Astrocyte of the spinal cord (primary cell): ENCODE measurements at regions not wholly inside any gene's neighbourhood (a gene's known extent, or its start where the extent isn't known, plus 50 kb on each side); places are given as distances from the start of the nearest gene placed in this dataset.

Experiments
- DNase-seq: peaks from one replicate; pipeline ENCODE4 v3.0.0; 2011; ENCODE audit warnings: low read depth, low spot score
- H3K4me3 ChIP-seq: 2 replicates; pipeline ENCODE4 v1.5.1; 2011; ENCODE audit warnings: low read depth, mild to moderate bottlenecking, low read length, moderate library complexity
- CTCF ChIP-seq: IDR thresholded peaks from 2 replicates; pipeline ENCODE4 v1.5.1; 2012; ENCODE audit warnings: low read depth, mild to moderate bottlenecking, low read length, inconsistent platforms
- in situ Hi-C: cut with HindIII; loops from 2 replicates; pipeline ENCODE4 v1.10.0; 2017; ENCODE audit warnings: low sequenced_read_pairs

GRCh38 chr20:22490287-22491193 lies 93.8 kb downstream of the FOXA2 start:
- H3K4me3 ChIP-seq, result no peak overlapping the region
- in situ Hi-C loops, result no loop called here
- DNase-seq, result no peak
- no peak for TF ChIP-seq CTCF

- no peak for TF ChIP-seq CTCF
- no peak overlapping the region for H3K4me3 ChIP-seq
- no peak for DNase-seq
- in situ Hi-C loops, result no loop called here
Measured at GRCh38 chr20:22489626-22490286, 94.6 kb downstream of the FOXA2 start.

GRCh38 chr20:22480336-22480735 lies 104.0 kb downstream of the FOXA2 start:
- H3K4me3 ChIP-seq, result no peak overlapping the region
- in situ Hi-C loops, result no loop called here
- no peak for TF ChIP-seq CTCF
- DNase-seq, result no peak

GRCh38 chr20:22475662-22476061 lies 108.7 kb downstream of the FOXA2 start:
- TF ChIP-seq CTCF, result no peak
- H3K4me3 ChIP-seq, result no peak overlapping the region
- in situ Hi-C loops, result no loop called here
- DNase-seq, result no peak

- no peak for TF ChIP-seq CTCF
- no peak overlapping the region for H3K4me3 ChIP-seq
- in situ Hi-C loops, result no loop called here
- no peak for DNase-seq
Measured at GRCh38 chr20:22474224-22474623, 110.1 kb downstream of the FOXA2 start.

- DNase-seq, result no peak
- TF ChIP-seq CTCF, result no peak
- in situ Hi-C loops, result no loop called here
- no peak overlapping the region for H3K4me3 ChIP-seq
Measured at GRCh38 chr20:22473293-22473692, 111.1 kb downstream of the FOXA2 start.
